ENCODE measurements at regions not wholly inside any gene's neighbourhood (a gene's known extent, or its start where the extent isn't known, plus 50 kb on each side); places are given as distances from the start of the nearest gene placed in this dataset.

DNA sequence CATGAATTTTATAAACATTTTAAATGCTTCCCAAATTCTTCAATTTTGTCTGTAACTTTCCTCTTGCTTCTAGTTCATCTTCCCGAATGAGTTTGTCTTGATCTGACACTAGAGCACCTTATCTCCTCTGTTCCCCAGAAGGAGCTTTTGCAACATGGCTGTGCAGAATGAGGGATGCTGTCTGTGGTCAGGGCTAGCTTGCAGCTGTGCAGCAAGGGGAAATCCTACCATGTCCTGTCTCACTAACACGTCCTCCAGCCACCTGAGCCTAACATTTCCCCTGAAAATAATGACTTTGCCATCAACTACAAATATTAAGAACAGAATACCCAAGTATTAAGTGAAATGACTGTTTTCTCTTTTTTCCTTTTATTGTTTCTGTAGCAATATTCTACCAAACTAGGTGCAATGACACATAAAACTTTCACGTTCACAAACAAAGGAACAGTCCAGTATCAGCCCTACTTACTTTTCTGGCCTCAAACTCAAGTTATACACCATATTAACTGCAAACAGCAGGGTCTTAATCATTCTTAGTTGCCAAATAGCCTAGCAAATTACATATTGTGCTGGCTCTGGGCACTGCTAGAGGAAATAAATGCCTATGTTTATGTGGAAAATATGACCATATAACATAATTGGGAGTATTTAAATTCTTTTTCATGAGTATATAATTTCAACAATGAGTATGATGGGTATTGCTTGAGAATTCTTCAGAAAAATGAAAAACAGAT lies 423.3 kb downstream of the CMPK2 start:
- H4K91ac ChIP-seq (ENCODE audit: insufficient read length, low read depth, low read length): no peak overlapping the region
- no peaks in the 10 kb centered on the region for H3K9me3 ChIP-seq (ENCODE audit: control insufficient read depth, low read depth, low read length)
- no peaks in the 10 kb centered on the region for H4K20me1 ChIP-seq (ENCODE audit: control insufficient read depth, insufficient read depth, insufficient read length)
- no CpG with 5 or more reads among the region's 3 CpGs for WGBS (ENCODE audit: extremely low coverage, insufficient read length, low lambda C conversion rate)
- no peaks in the 10 kb centered on the region for H3K27me3 Mint-ChIP-seq (ENCODE audit: low read depth)
- no peak overlapping the region for H2AFZ ChIP-seq (ENCODE audit: low read length)
- H3K23me2 ChIP-seq (ENCODE audit: insufficient read length, low read depth, low read length, poor library complexity, severe bottlenecking): no peaks in the 10 kb centered on the region
- H3K27me3 ChIP-seq (ENCODE audit: insufficient read depth, low read length): no peaks in the 10 kb centered on the region
- no peak overlapping the region for H2BK15ac ChIP-seq (ENCODE audit: low read depth, low read length)
- H3K36me3 Mint-ChIP-seq (ENCODE audit: insufficient read depth in 1 of 3, low read depth in 3 of 3): no peaks in the 10 kb centered on the region
- no peak overlapping the region for H3K4me3 Mint-ChIP-seq
- H3K56ac ChIP-seq (ENCODE audit: insufficient read length, low read depth, low read length): no peak overlapping the region
- no peak overlapping the region for H3K14ac ChIP-seq (ENCODE audit: insufficient read depth, low read length)
- H3K27ac Mint-ChIP-seq: no peak overlapping the region
- no peaks in the 10 kb centered on the region for H3K79me1 ChIP-seq (ENCODE audit: insufficient read depth, low read depth, low read length, poor library complexity, severe bottlenecking)
- no peak overlapping the region for H3K23ac ChIP-seq (ENCODE audit: insufficient read length, low read depth, low read length)
- H2BK12ac ChIP-seq (ENCODE audit: insufficient read length, low read depth, low read length): no peak overlapping the region
- no peak overlapping the region for H3K18ac ChIP-seq (ENCODE audit: insufficient read length, low read depth, low read length)
- H3K4ac ChIP-seq (ENCODE audit: low read depth, low read length): no peak overlapping the region
- TF ChIP-seq, protein P1, sequence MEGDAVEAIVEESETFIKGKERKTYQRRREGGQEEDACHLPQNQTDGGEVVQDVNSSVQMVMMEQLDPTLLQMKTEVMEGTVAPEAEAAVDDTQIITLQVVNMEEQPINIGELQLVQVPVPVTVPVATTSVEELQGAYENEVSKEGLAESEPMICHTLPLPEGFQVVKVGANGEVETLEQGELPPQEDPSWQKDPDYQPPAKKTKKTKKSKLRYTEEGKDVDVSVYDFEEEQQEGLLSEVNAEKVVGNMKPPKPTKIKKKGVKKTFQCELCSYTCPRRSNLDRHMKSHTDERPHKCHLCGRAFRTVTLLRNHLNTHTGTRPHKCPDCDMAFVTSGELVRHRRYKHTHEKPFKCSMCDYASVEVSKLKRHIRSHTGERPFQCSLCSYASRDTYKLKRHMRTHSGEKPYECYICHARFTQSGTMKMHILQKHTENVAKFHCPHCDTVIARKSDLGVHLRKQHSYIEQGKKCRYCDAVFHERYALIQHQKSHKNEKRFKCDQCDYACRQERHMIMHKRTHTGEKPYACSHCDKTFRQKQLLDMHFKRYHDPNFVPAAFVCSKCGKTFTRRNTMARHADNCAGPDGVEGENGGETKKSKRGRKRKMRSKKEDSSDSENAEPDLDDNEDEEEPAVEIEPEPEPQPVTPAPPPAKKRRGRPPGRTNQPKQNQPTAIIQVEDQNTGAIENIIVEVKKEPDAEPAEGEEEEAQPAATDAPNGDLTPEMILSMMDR (conservative IDR thresholded peaks at IDR 0.05): no peak
- H3K9ac ChIP-seq (ENCODE audit: extremely low read depth, insufficient read length, low read length): no peak overlapping the region
- H2BK20ac ChIP-seq (ENCODE audit: low read depth, low read length, poor library complexity, severe bottlenecking): no peak overlapping the region
- no peaks in the 10 kb centered on the region for H3K79me2 ChIP-seq (ENCODE audit: insufficient read depth, low read length)
- no peak overlapping the region for H2BK5ac ChIP-seq (ENCODE audit: insufficient read length, low read length)
- no peak overlapping the region for H2AK5ac ChIP-seq (ENCODE audit: insufficient read length, low read length)
- no peak for DNase-seq
- H4K5ac ChIP-seq (ENCODE audit: insufficient read length, low read depth, low read length): no peak overlapping the region
- H3K27ac ChIP-seq (ENCODE audit: insufficient read length, low read depth, low read length): no peak overlapping the region
- H3K4me1 ChIP-seq (ENCODE audit: insufficient read depth, low read length): no peaks in the 10 kb centered on the region
- H3K9me3 Mint-ChIP-seq: no peaks in the 10 kb centered on the region
- no peak overlapping the region for H4K8ac ChIP-seq (replicated peaks; ENCODE audit: insufficient read length, low read depth, low read length)
- H3K4me1 Mint-ChIP-seq: no peaks in the 10 kb centered on the region
- H3T11ph ChIP-seq (ENCODE audit: low read length): no peak overlapping the region
- no peak overlapping the region for H2BK120ac ChIP-seq (ENCODE audit: low read depth, low read length, poor library complexity, severe bottlenecking)
- no peak overlapping the region for H3K4me2 ChIP-seq (ENCODE audit: insufficient read depth, insufficient read length, low read length)

All from H9 (cell line).